ENCODE measurements at regions not wholly inside any gene's neighbourhood (a gene's known extent, or its start where the extent isn't known, plus 50 kb on each side); places are given as distances from the start of the nearest gene placed in this dataset.

DNA sequence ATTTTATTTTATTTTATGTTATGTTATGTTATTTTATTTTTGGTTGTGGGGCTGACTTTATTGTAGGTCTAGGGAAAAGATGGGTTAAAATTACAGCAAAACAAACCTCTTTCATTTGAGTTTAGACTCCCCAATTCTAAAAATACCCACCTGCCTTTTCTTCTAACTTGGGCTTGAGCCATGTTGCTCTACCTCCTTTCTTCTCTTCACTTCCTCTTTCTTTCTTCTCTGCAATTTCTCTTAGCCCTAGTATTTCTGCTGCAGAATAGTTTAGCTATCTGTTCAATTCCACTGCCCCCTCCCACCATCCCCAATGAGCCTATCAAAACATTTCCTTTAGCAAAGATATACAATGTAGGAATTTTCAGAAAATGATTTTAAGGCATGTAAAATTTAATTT lies 653.3 kb downstream of the ARAP2 start:
- DNase-seq (ENCODE audit: low spot score), result no peak
- peaks cover 14% of the 10 kb centered on the region for H3K9me3 ChIP-seq (ENCODE audit: low read depth, low read length, poor library complexity, severe bottlenecking)
- TF ChIP-seq EZH2 (IDR thresholded peaks at IDR 0.05; ENCODE audit: borderline replicate concordance, low read depth, low read length, poor library complexity, severe bottlenecking), result no peak
- TF ChIP-seq, protein P1, sequence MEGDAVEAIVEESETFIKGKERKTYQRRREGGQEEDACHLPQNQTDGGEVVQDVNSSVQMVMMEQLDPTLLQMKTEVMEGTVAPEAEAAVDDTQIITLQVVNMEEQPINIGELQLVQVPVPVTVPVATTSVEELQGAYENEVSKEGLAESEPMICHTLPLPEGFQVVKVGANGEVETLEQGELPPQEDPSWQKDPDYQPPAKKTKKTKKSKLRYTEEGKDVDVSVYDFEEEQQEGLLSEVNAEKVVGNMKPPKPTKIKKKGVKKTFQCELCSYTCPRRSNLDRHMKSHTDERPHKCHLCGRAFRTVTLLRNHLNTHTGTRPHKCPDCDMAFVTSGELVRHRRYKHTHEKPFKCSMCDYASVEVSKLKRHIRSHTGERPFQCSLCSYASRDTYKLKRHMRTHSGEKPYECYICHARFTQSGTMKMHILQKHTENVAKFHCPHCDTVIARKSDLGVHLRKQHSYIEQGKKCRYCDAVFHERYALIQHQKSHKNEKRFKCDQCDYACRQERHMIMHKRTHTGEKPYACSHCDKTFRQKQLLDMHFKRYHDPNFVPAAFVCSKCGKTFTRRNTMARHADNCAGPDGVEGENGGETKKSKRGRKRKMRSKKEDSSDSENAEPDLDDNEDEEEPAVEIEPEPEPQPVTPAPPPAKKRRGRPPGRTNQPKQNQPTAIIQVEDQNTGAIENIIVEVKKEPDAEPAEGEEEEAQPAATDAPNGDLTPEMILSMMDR (conservative IDR thresholded peaks at IDR 0.05; ENCODE audit: low read depth, low read length), result no peak
- no TSS peak for BruUV-seq (replicated peaks)
- ChIA-PET CTCF (no interaction called here), POLR2A (ENCODE audit: low non-redundant PET) (no interaction called here)
- no peaks in the 10 kb centered on the region for H3K27me3 ChIP-seq (replicated peaks; ENCODE audit: insufficient read depth, low read depth, low read length, poor library complexity)
- no peaks in the 10 kb centered on the region for H3K4me1 ChIP-seq (ENCODE audit: insufficient read depth, low read length, poor library complexity, severe bottlenecking)
- no peaks in the 10 kb centered on the region for H3K36me3 ChIP-seq (ENCODE audit: insufficient read depth, low read length, poor library complexity, severe bottlenecking)
- H3K27ac ChIP-seq (ENCODE audit: low read depth, low read length, poor library complexity, severe bottlenecking), result no peak overlapping the region
- no peak overlapping the region for H3K4me3 ChIP-seq (ENCODE audit: low read depth, low read length, poor library complexity, severe bottlenecking)
- intact Hi-C loops (cut with micrococcal nuclease; ENCODE audit: unreplicated experiment), result no loop called here

DNA sequence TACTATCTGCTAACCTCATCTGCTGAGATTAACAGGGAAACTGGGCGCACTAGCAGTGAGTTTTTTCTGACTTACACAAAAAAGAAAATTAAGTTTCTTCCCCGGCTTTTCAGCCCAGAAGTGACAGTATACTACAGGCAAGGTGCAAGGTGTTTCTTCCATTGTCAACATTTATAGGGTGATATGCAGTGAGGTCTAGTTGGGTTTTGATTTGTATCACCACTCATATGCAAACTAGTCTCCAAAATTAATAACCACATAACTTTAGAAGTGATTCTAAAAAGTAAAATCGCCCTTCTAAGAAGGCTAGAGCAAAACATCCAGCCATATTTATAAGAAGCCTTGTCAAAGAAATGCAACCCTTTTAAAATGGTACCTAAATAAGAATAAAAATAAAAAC lies 640.1 kb downstream of the ARAP2 start:
- no peaks in the 10 kb centered on the region for H3K36me3 ChIP-seq (ENCODE audit: insufficient read depth, low read length, poor library complexity, severe bottlenecking)
- H3K4me3 ChIP-seq (ENCODE audit: low read depth, low read length, poor library complexity, severe bottlenecking), result no peak overlapping the region
- TF ChIP-seq EZH2 (IDR thresholded peaks at IDR 0.05; ENCODE audit: borderline replicate concordance, low read depth, low read length, poor library complexity, severe bottlenecking), result no peak
- TF ChIP-seq, protein P1 (conservative IDR thresholded peaks at IDR 0.05; ENCODE audit: low read depth, low read length), result no peak
- DNase-seq (ENCODE audit: low spot score), result no peak
- CTCF ChIA-PET, result no interaction called here
- POLR2A ChIA-PET (ENCODE audit: low non-redundant PET), result no interaction called here
- H3K27me3 ChIP-seq (replicated peaks; ENCODE audit: insufficient read depth, low read depth, low read length, poor library complexity), result no peaks in the 10 kb centered on the region
- H3K9me3 ChIP-seq (ENCODE audit: low read depth, low read length, poor library complexity, severe bottlenecking), result peaks cover 7% of the 10 kb centered on the region
- no peaks in the 10 kb centered on the region for H3K4me1 ChIP-seq (ENCODE audit: insufficient read depth, low read length, poor library complexity, severe bottlenecking)
- intact Hi-C loops (cut with micrococcal nuclease; ENCODE audit: unreplicated experiment), result loop anchor here (1.0 kb wide), 1 partner anchor 19 kb away; no protein-coding TSS in a partner anchor
- H3K27ac ChIP-seq (ENCODE audit: low read depth, low read length, poor library complexity, severe bottlenecking), result no peak overlapping the region
- BruUV-seq (replicated peaks), result no TSS peak

DNA sequence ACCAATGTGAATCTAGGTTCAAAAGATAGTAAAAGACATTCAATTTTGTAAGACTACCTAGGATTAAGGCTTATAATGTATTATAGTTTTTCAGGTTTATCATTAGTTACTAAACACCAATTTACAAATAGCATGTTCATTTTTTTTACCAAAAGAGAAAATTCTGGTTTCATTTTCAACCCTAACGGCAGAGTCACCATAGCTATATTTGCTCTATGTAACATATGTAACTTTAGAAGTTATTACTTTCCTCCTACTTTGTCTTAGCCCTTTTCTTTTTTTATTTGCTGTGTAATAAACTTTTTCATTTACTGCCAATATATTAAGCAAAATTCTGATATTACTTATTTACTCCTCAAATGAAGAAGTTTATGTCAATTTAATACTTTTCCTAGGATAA lies 639.6 kb downstream of the ARAP2 start:
- H3K4me3 ChIP-seq (ENCODE audit: low read depth, low read length, poor library complexity, severe bottlenecking), result no peak overlapping the region
- H3K4me1 ChIP-seq (ENCODE audit: insufficient read depth, low read length, poor library complexity, severe bottlenecking), result no peaks in the 10 kb centered on the region
- no peaks in the 10 kb centered on the region for H3K36me3 ChIP-seq (ENCODE audit: insufficient read depth, low read length, poor library complexity, severe bottlenecking)
- CTCF ChIA-PET, result no interaction called here
- H3K27me3 ChIP-seq (replicated peaks; ENCODE audit: insufficient read depth, low read depth, low read length, poor library complexity), result no peaks in the 10 kb centered on the region
- H3K27ac ChIP-seq (ENCODE audit: low read depth, low read length, poor library complexity, severe bottlenecking), result no peak overlapping the region
- TF ChIP-seq, protein P1 (conservative IDR thresholded peaks at IDR 0.05; ENCODE audit: low read depth, low read length), result no peak
- no peak for TF ChIP-seq EZH2 (IDR thresholded peaks at IDR 0.05; ENCODE audit: borderline replicate concordance, low read depth, low read length, poor library complexity, severe bottlenecking)
- BruUV-seq (replicated peaks), result no TSS peak
- no peak for DNase-seq (ENCODE audit: low spot score)
- intact Hi-C loops (cut with micrococcal nuclease; ENCODE audit: unreplicated experiment), result loop anchor here (1.0 kb wide), 1 partner anchor 19 kb away; no protein-coding TSS in a partner anchor
- peaks cover 7% of the 10 kb centered on the region for H3K9me3 ChIP-seq (ENCODE audit: low read depth, low read length, poor library complexity, severe bottlenecking)
- POLR2A ChIA-PET (ENCODE audit: low non-redundant PET), result no interaction called here
